ENCODE measurements at regions not wholly inside any gene's neighbourhood (a gene's known extent, or its start where the extent isn't known, plus 50 kb on each side); places are given as distances from the start of the nearest gene placed in this dataset.
"Not testable (repeated sequence)": the region's sequence is repeated elsewhere in the genome, so short reads cannot be mapped to it uniquely, and the experiment has no call there.

DNA sequence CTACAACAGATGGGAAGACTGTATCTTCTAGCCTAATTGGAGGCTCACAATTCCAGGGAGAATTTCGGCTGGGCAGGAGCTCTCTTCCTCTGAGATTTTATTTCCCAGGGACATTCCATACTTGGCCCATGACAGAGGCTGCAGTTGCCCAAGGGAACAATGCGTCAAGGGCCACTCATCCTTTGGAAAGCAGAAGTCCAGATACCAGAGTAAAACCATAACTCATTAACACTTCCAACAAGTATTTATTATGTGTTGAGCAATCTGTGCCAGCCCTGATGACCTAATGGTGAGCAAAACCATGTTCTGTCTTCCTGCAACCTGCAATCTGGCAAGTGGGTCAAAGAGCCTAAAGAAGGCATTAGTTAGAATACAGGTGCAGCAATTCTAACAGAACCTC is 191.2 kb upstream of the IRF2BP2 start:
- TF ChIP-seq CREB5 (CRISPR knock-in tag; IDR thresholded peaks at IDR 0.05); SIN3A (IDR thresholded peaks at IDR 0.05; ENCODE audit: borderline replicate concordance in 2 of 2, control insufficient read depth in 1 of 2, low read depth in 2 of 2, low read length in 2 of 2); YY1 (IDR thresholded peaks at IDR 0.05; ENCODE audit: borderline replicate concordance in 1 of 3, control insufficient read depth in 1 of 3, extremely low read depth in 1 of 3, insufficient read depth in 3 of 3, insufficient read length in 1 of 3, insufficient replicate concordance in 2 of 3, low read depth in 1 of 3, low read length in 2 of 3); FOSL1 (tag; conservative IDR thresholded peaks at IDR 0.05); ZNF224 (CRISPR knock-in tag; IDR thresholded peaks at IDR 0.05): not testable (repeated sequence)
- TF ChIP-seq, protein P1, sequence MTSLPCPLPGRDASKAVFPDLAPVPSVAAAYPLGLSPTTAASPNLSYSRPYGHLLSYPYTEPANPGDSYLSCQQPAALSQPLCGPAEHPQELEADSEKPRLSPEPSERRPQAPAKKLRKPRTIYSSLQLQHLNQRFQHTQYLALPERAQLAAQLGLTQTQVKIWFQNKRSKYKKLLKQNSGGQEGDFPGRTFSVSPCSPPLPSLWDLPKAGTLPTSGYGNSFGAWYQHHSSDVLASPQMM (CRISPR knock-in tag; IDR thresholded peaks at IDR 0.05), result not testable (repeated sequence)
- TF ChIP-seq, protein P2, sequence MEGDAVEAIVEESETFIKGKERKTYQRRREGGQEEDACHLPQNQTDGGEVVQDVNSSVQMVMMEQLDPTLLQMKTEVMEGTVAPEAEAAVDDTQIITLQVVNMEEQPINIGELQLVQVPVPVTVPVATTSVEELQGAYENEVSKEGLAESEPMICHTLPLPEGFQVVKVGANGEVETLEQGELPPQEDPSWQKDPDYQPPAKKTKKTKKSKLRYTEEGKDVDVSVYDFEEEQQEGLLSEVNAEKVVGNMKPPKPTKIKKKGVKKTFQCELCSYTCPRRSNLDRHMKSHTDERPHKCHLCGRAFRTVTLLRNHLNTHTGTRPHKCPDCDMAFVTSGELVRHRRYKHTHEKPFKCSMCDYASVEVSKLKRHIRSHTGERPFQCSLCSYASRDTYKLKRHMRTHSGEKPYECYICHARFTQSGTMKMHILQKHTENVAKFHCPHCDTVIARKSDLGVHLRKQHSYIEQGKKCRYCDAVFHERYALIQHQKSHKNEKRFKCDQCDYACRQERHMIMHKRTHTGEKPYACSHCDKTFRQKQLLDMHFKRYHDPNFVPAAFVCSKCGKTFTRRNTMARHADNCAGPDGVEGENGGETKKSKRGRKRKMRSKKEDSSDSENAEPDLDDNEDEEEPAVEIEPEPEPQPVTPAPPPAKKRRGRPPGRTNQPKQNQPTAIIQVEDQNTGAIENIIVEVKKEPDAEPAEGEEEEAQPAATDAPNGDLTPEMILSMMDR (IDR thresholded peaks at IDR 0.05 in 2 of 3, conservative IDR thresholded peaks at IDR 0.05 in 1 of 3; ENCODE audit: insufficient read depth in 2 of 3, low read depth in 1 of 3, low read length in 3 of 3), result not testable (repeated sequence)

All from K562 (cell line).